GM12874 (cell line): ENCODE measurements at regions not wholly inside any gene's neighbourhood (a gene's known extent, or its start where the extent isn't known, plus 50 kb on each side); places are given as distances from the start of the nearest gene placed in this dataset.

Source experiments
- CTCF ChIP-seq: IDR thresholded peaks from 2 replicates; pipeline ENCODE4 v1.5.1; 2011; ENCODE audit warnings: low read depth, mild to moderate bottlenecking, control low read depth, low read length, moderate library complexity; ENCODE audit not compliant: insufficient read depth

- no peak for TF ChIP-seq CTCF
Measured at GRCh38 chr14:22040781-22041125, 367.1 kb upstream of the OR4E1 start.

GRCh38 chr14:22039938-22040780, 366.5 kb upstream of the OR4E1 start:
- TF ChIP-seq CTCF = peak; percentile 61; the same call in 1 of the 2 replicates

- TF ChIP-seq CTCF = no peak
Measured at GRCh38 chr14:22036541-22037239, 363.1 kb upstream of the OR4E1 start.

- no peak for TF ChIP-seq CTCF
Measured at GRCh38 chr14:22026527-22026926, 352.9 kb upstream of the OR4E1 start.

- TF ChIP-seq CTCF = no peak
Measured at GRCh38 chr14:22025879-22026278, 352.3 kb upstream of the OR4E1 start.

GRCh38 chr14:22024137-22024536, 350.5 kb upstream of the OR4E1 start:
- TF ChIP-seq CTCF = no peak

- no peak for TF ChIP-seq CTCF
Measured at GRCh38 chr14:22018890-22019289, 345.3 kb upstream of the OR4E1 start.
